Kidney epithelial cell (primary cell): ENCODE measurements at regions not wholly inside any gene's neighbourhood (a gene's known extent, or its start where the extent isn't known, plus 50 kb on each side); places are given as distances from the start of the nearest gene placed in this dataset.
A peak's percentile ranks its signal among the peaks of the same experiment; 100 is the strongest.

Experiments used
- DNase-seq: peaks from one replicate; pipeline ENCODE4 v3.0.0-alpha.2; 2010; ENCODE audit warnings: low read depth
- H3K27me3 ChIP-seq: 2 replicates; pipeline ENCODE4 v1.6.0; 2011; ENCODE audit warnings: low read length; ENCODE audit not compliant: control insufficient read depth, insufficient read depth
- H3K36me3 ChIP-seq: 2 replicates; pipeline ENCODE4 v1.5.1; 2011; ENCODE audit warnings: low read length; ENCODE audit not compliant: control insufficient read depth, insufficient read depth
- H3K4me3 ChIP-seq: 2 replicates; pipeline ENCODE4 v1.5.1; 2011; ENCODE audit warnings: low read depth, mild to moderate bottlenecking, control low read depth, low read length
- TF ChIP-seq, protein P1 (sequence below): IDR thresholded peaks from 2 replicates; pipeline ENCODE4 v1.5.1; 2011; ENCODE audit warnings: mild to moderate bottlenecking, moderate library complexity, low read length, control low read depth, inconsistent platforms; ENCODE audit not compliant: insufficient read depth, poor library complexity, severe bottlenecking

DNA sequence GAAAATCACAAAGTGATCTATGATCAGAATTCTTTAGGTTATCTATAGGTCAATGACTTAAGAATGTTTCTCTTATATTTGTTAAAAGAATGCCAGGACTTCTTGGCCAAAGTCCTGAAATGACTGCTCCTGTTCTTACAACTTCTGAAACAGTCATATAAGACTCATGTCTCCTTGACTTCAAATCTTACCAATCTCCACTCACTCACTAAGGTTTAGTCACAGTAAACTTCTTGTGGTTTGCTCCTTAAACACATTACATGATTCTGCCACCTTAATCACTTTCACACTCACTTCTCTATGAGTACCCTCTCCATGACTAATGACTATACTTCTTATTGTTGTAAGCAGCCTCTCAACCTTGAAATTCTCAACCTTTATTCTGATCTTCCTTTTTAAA, 648.7 kb upstream of the CCDC179 start:
- no peak overlapping the region for H3K4me3 ChIP-seq
- peak; percentile 86 for DNase-seq
- H3K36me3 ChIP-seq, result no peaks in the 10 kb centered on the region
- no peaks in the 10 kb centered on the region for H3K27me3 ChIP-seq
- TF ChIP-seq, protein P1, sequence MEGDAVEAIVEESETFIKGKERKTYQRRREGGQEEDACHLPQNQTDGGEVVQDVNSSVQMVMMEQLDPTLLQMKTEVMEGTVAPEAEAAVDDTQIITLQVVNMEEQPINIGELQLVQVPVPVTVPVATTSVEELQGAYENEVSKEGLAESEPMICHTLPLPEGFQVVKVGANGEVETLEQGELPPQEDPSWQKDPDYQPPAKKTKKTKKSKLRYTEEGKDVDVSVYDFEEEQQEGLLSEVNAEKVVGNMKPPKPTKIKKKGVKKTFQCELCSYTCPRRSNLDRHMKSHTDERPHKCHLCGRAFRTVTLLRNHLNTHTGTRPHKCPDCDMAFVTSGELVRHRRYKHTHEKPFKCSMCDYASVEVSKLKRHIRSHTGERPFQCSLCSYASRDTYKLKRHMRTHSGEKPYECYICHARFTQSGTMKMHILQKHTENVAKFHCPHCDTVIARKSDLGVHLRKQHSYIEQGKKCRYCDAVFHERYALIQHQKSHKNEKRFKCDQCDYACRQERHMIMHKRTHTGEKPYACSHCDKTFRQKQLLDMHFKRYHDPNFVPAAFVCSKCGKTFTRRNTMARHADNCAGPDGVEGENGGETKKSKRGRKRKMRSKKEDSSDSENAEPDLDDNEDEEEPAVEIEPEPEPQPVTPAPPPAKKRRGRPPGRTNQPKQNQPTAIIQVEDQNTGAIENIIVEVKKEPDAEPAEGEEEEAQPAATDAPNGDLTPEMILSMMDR, result no peak

DNA sequence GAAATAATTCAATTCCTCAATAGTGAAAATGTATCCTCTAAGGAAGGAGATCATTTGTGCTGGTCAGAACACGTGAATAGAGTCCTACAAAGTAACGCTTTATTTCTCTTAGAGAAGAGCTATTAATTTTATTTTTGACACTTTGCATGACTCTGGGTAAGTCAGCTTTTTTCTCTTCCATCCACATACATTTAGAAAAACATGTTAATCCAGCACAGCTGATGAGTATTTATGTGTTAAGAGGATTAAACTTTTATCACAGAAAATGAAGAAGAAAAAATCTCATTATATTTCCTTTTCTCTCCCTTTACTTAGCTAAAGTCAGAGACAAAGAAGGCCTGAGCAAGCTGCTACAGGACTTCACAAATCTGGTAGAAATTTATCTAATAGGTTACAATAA, 649.5 kb upstream of the CCDC179 start:
- DNase-seq, result no peak
- Histone ChIP-seq H3K4me3 (no peak overlapping the region), H3K27me3 (no peaks in the 10 kb centered on the region), H3K36me3 (no peaks in the 10 kb centered on the region)
- TF ChIP-seq, protein P1, result no peak

GRCh38 chr11:23519194-23519593, 658.9 kb upstream of the CCDC179 start:
- no peak for DNase-seq
- H3K36me3 ChIP-seq, result no peaks in the 10 kb centered on the region
- no peaks in the 10 kb centered on the region for H3K27me3 ChIP-seq
- TF ChIP-seq, protein P1, result no peak
- no peak overlapping the region for H3K4me3 ChIP-seq

- Histone ChIP-seq H3K27me3 (no peaks in the 10 kb centered on the region), H3K4me3 (no peak overlapping the region), H3K36me3 (no peaks in the 10 kb centered on the region)
- TF ChIP-seq, protein P1, result no peak
- DNase-seq, result no peak
Observed at GRCh38 chr11:23520226-23520960, 660.1 kb upstream of the CCDC179 start.

- no peaks in the 10 kb centered on the region for H3K36me3 ChIP-seq
- TF ChIP-seq, protein P1, result no peak
Observed at GRCh38 chr11:23536907-23537306, 676.6 kb upstream of the CCDC179 start.

DNA sequence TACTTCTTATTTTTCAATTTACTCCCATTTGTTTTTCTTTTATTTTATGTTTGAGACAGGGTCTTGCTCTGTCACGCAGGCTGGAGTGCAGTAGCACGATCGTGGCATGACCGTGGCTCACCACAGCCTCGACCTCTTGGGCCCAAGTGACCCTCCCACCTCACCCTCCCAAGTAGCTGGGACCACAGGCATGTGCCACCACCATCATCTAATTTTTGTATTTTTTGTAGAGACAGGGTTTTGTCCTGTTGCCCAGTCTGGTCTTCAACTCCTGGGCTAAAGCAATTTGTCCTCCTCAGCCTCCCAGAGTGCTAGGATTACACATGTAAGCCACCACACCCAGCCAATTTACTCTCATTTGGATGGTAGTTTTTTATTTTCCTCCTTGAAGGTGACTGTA, 679.3 kb upstream of the CCDC179 start:
- TF ChIP-seq, protein P1, result no peak
- Histone ChIP-seq H3K36me3 (no peaks in the 10 kb centered on the region), H3K27me3 (no peaks in the 10 kb centered on the region), H3K4me3 (no peak overlapping the region)
- DNase-seq, result no peak

More at GRCh38 chr11:23536907-23537306, 676.6 kb upstream of the CCDC179 start:
- no peaks in the 10 kb centered on the region for H3K27me3 ChIP-seq
- no peak overlapping the region for H3K4me3 ChIP-seq
- no peak for DNase-seq
